Mesenchymal stem cell (in vitro differentiated cells and primary cell): ENCODE measurements at regions not wholly inside any gene's neighbourhood (a gene's known extent, or its start where the extent isn't known, plus 50 kb on each side); places are given as distances from the start of the nearest gene placed in this dataset.

Experiments used
- DNase-seq: peaks from one replicate; pipeline ENCODE4 v3.0.0-alpha.2; 2013
- H2AFZ ChIP-seq: one replicate; pipeline ENCODE4 v1.6.1; 2013; ENCODE audit warnings: low read depth, mild to moderate bottlenecking, control low read depth, inconsistent platforms, low read length, moderate library complexity
- H2AK5ac ChIP-seq: 2 replicates; pipeline ENCODE4 v1.6.1; 2013; ENCODE audit warnings: low read length, moderate library complexity, mild to moderate bottlenecking, inconsistent platforms; ENCODE audit not compliant: severe bottlenecking
- H2BK120ac ChIP-seq: one replicate; pipeline ENCODE4 v1.6.1; 2013; ENCODE audit warnings: low read depth, mild to moderate bottlenecking, inconsistent platforms, low read length, moderate library complexity
- H2BK12ac ChIP-seq, 2 experiments: one replicate each; pipeline ENCODE4 v1.6.1; 2013; ENCODE audit warnings: inconsistent platforms in 2 of 2, low read length in 2 of 2, mild to moderate bottlenecking in 2 of 2, moderate library complexity in 2 of 2, control low read depth in 1 of 2
- H2BK15ac ChIP-seq: one replicate; pipeline ENCODE4 v1.6.1; 2013; ENCODE audit warnings: mild to moderate bottlenecking, low read depth, inconsistent platforms; ENCODE audit not compliant: poor library complexity, severe bottlenecking
- H2BK5ac ChIP-seq: 2 replicates; pipeline ENCODE4 v1.6.1; 2013; ENCODE audit warnings: low read depth, mild to moderate bottlenecking, low read length, control low read depth, inconsistent platforms; ENCODE audit not compliant: poor library complexity, severe bottlenecking
- H3K14ac ChIP-seq, 2 experiments: one replicate each; pipeline ENCODE4 v1.6.1; 2013; ENCODE audit warnings: inconsistent platforms in 2 of 2, low read length in 2 of 2, control low read depth in 1 of 2, mild to moderate bottlenecking in 1 of 2, moderate library complexity in 1 of 2
- H3K18ac ChIP-seq, 2 experiments: one replicate each; pipeline ENCODE4 v1.6.1; 2013; ENCODE audit warnings: inconsistent platforms in 2 of 2, low read length in 2 of 2, control low read depth in 1 of 2, low read depth in 1 of 2, mild to moderate bottlenecking in 1 of 2
- H3K23ac ChIP-seq, 2 experiments: one replicate each; pipeline ENCODE4 v1.6.1; 2013; ENCODE audit warnings: inconsistent platforms in 2 of 2, low read length in 2 of 2, mild to moderate bottlenecking in 2 of 2, moderate library complexity in 2 of 2, control low read depth in 1 of 2
- H3K27ac ChIP-seq: 2 replicates; pipeline ENCODE4 v1.5.1; 2013; ENCODE audit warnings: mild to moderate bottlenecking, moderate library complexity, low read length, control low read depth, inconsistent platforms; ENCODE audit not compliant: poor library complexity, severe bottlenecking
- H3K27me3 ChIP-seq, 2 experiments: 2 replicates each; pipeline versions ENCODE4 v1.6.1 to v1.7.0; 2013; ENCODE audit warnings: low read length in 2 of 2, mild to moderate bottlenecking in 2 of 2, moderate library complexity in 2 of 2, control low read depth in 1 of 2, inconsistent platforms in 1 of 2; ENCODE audit not compliant: control insufficient read depth in 1 of 2, insufficient read depth in 1 of 2
- H3K36me3 ChIP-seq, 2 experiments: 2 replicates each; pipeline versions ENCODE4 v1.6.1 to v1.7.0; 2013; ENCODE audit warnings: low read length in 2 of 2, control low read depth in 1 of 2, inconsistent platforms in 1 of 2, low read depth in 1 of 2, mild to moderate bottlenecking in 1 of 2; ENCODE audit not compliant: insufficient read depth in 2 of 2, control insufficient read depth in 1 of 2
- H3K4ac ChIP-seq, 2 experiments: one replicate each; pipeline ENCODE4 v1.6.1; 2013; ENCODE audit warnings: inconsistent platforms in 2 of 2, low read length in 2 of 2, mild to moderate bottlenecking in 2 of 2, moderate library complexity in 2 of 2, control low read depth in 1 of 2, low read depth in 1 of 2
- H3K4me1 ChIP-seq: 2 replicates; pipeline ENCODE4 v1.6.1; 2013; ENCODE audit warnings: low read depth, low read length, control low read depth; ENCODE audit not compliant: control insufficient read depth, insufficient read depth
- H3K4me2 ChIP-seq: 2 replicates; pipeline ENCODE4 v1.6.1; 2013; ENCODE audit warnings: low read length, mild to moderate bottlenecking, inconsistent platforms; ENCODE audit not compliant: poor library complexity, severe bottlenecking
- H3K4me3 ChIP-seq, 2 experiments: 2 replicates each; pipeline versions ENCODE4 v1.5.1 to v1.7.0; 2013; ENCODE audit warnings: low read length in 2 of 2, mild to moderate bottlenecking in 2 of 2, control low read depth in 1 of 2, low read depth in 1 of 2; ENCODE audit not compliant: insufficient read depth in 1 of 2
- H3K79me1 ChIP-seq: replicated peaks from 2 replicates; pipeline ENCODE4 v1.6.1; 2013; ENCODE audit warnings: mild to moderate bottlenecking, control low read depth, low read length, inconsistent platforms; ENCODE audit not compliant: poor library complexity, severe bottlenecking
- H3K9ac ChIP-seq: 2 replicates; pipeline ENCODE4 v1.7.0; 2013; ENCODE audit warnings: mild to moderate bottlenecking, low read length, moderate library complexity
- H3K9me3 ChIP-seq: 2 replicates; pipeline ENCODE4 v1.7.0; 2013; ENCODE audit warnings: mild to moderate bottlenecking, low read length; ENCODE audit not compliant: control insufficient read depth
- H4K8ac ChIP-seq: one replicate; pipeline ENCODE4 v1.6.1; 2013; ENCODE audit warnings: inconsistent platforms, mild to moderate bottlenecking, low read length, moderate library complexity
- H4K91ac ChIP-seq: one replicate; pipeline ENCODE4 v1.6.1; 2013; ENCODE audit warnings: mild to moderate bottlenecking, low read length, inconsistent platforms
- WGBS: methylation state at CpG from one replicate; pipeline ENCODE4 v1.1.7; 2013; ENCODE audit warnings: mixed read lengths; 5-methylcytosine and 5-hydroxymethylcytosine counted together

GRCh38 chr7:133132906-133133305, 51.0 kb upstream of the CHCHD3 start:
- Histone ChIP-seq H3K27me3 (peaks cover 3 to 10% of the 10 kb centered on the region in 2 experiments), H3K23ac (no peak overlapping the region), H2BK12ac (no peak overlapping the region), H3K36me3 (no peaks in the 10 kb centered on the region), H3K4me3 (no peak overlapping the region), H3K79me1 (no peaks in the 10 kb centered on the region), H3K4ac (no peak overlapping the region), H4K8ac (no peak overlapping the region), H2BK15ac (no peak overlapping the region), H3K4me1 (no peaks in the 10 kb centered on the region), H3K9me3 (no peaks in the 10 kb centered on the region), H2AFZ (no peak overlapping the region), H2AK5ac (no peak overlapping the region), H3K14ac (no peak overlapping the region), H2BK5ac (no peak overlapping the region), H3K18ac (no peak overlapping the region), H2BK120ac (no peak overlapping the region), H3K9ac (no peak overlapping the region), H3K4me2 (no peak overlapping the region), H4K91ac (no peak overlapping the region), H3K27ac (no peak overlapping the region)
- 83% methylated on average over 2 of the region's 4 CpGs for WGBS
- no peak for DNase-seq

- H2BK15ac ChIP-seq = no peak overlapping the region
- no peak overlapping the region for H3K4me3 ChIP-seq
- no peak overlapping the region for H2AK5ac ChIP-seq
- no peaks in the 10 kb centered on the region for H3K36me3 ChIP-seq
- no peaks in the 10 kb centered on the region for H3K79me1 ChIP-seq
- no peak overlapping the region for H3K4me2 ChIP-seq
- no peak for DNase-seq
- H3K27ac ChIP-seq = no peak overlapping the region
- no peak overlapping the region for H2BK120ac ChIP-seq
- H3K18ac ChIP-seq = no peak overlapping the region
- no peak overlapping the region for H3K23ac ChIP-seq
- no peak overlapping the region for H3K14ac ChIP-seq
- no peaks in the 10 kb centered on the region for H3K4me1 ChIP-seq
- no peaks in the 10 kb centered on the region for H3K9me3 ChIP-seq
- no peak overlapping the region for H4K91ac ChIP-seq
- no peak overlapping the region for H3K9ac ChIP-seq
- no peak overlapping the region for H2BK12ac ChIP-seq
- no peak overlapping the region for H2BK5ac ChIP-seq
- no peak overlapping the region for H4K8ac ChIP-seq
- H2AFZ ChIP-seq = no peak overlapping the region
- H3K27me3 ChIP-seq = peaks cover 5 to 9% of the 10 kb centered on the region in 2 experiments
- H3K4ac ChIP-seq = no peak overlapping the region
Observed at GRCh38 chr7:133134810-133135209, 52.9 kb upstream of the CHCHD3 start.

GRCh38 chr7:133135451-133135850, 53.6 kb upstream of the CHCHD3 start:
- Histone ChIP-seq H3K36me3 (no peaks in the 10 kb centered on the region), H2AFZ (no peak overlapping the region), H2BK15ac (no peak overlapping the region), H3K27ac (no peak overlapping the region), H2BK5ac (no peak overlapping the region), H3K23ac (no peak overlapping the region), H3K18ac (no peak overlapping the region), H3K14ac (no peak overlapping the region), H3K9me3 (no peaks in the 10 kb centered on the region), H3K4ac (no peak overlapping the region), H2BK12ac (no peak overlapping the region), H3K4me2 (no peak overlapping the region), H4K91ac (no peak overlapping the region), H2BK120ac (no peak overlapping the region), H3K27me3 (peaks cover 5 to 15% of the 10 kb centered on the region in 2 experiments), H3K4me1 (no peaks in the 10 kb centered on the region), H3K4me3 (no peak overlapping the region), H4K8ac (no peak overlapping the region), H2AK5ac (no peak overlapping the region), H3K9ac (no peak overlapping the region), H3K79me1 (no peaks in the 10 kb centered on the region)
- 33% methylated on average over 1 of the region's 1 CpG for WGBS
- DNase-seq = no peak

- H4K8ac ChIP-seq = no peak overlapping the region
- H3K36me3 ChIP-seq = no peaks in the 10 kb centered on the region
- no peak overlapping the region for H3K23ac ChIP-seq
Observed at GRCh38 chr7:133139350-133139749, 57.5 kb upstream of the CHCHD3 start.

More at GRCh38 chr7:133139350-133139749, 57.5 kb upstream of the CHCHD3 start:
- Histone ChIP-seq H2BK5ac (no peak overlapping the region), H3K79me1 (no peaks in the 10 kb centered on the region), H2BK120ac (no peak overlapping the region), H2AK5ac (no peak overlapping the region), H3K4ac (no peak overlapping the region), H3K4me3 (no peak overlapping the region), H3K27me3 (peaks cover 11 to 19% of the 10 kb centered on the region in 2 experiments), H3K14ac (no peak overlapping the region), H4K91ac (no peak overlapping the region), H3K4me1 (no peaks in the 10 kb centered on the region), H2BK15ac (no peak overlapping the region), H3K4me2 (no peak overlapping the region), H2BK12ac (no peak overlapping the region), H3K9ac (no peak overlapping the region), H2AFZ (no peak overlapping the region), H3K27ac (no peak overlapping the region), H3K18ac (no peak overlapping the region), H3K9me3 (no peaks in the 10 kb centered on the region)
- WGBS = 76% methylated on average over 4 of the region's 4 CpGs
- peak; percentile 37 for DNase-seq
